Epithelial cell of esophagus (primary cell): ENCODE measurements at regions not wholly inside any gene's neighbourhood (a gene's known extent, or its start where the extent isn't known, plus 50 kb on each side); places are given as distances from the start of the nearest gene placed in this dataset.
"Not testable (repeated sequence)": the region's sequence is repeated elsewhere in the genome, so short reads cannot be mapped to it uniquely, and the experiment has no call there.

Experiments
- DNase-seq: peaks from one replicate; pipeline ENCODE4 v3.0.0; 2010; ENCODE audit warnings: low read depth
- H3K4me3 ChIP-seq: 2 replicates; pipeline ENCODE4 v1.5.1; 2011; ENCODE audit warnings: mild to moderate bottlenecking, low read length, control low read depth
- CTCF ChIP-seq: IDR thresholded peaks from 2 replicates; pipeline ENCODE4 v1.5.1; 2011; ENCODE audit warnings: low read depth, mild to moderate bottlenecking, low read length, control low read depth, inconsistent platforms; ENCODE audit not compliant: insufficient read depth; ENCODE audit errors: missing control alignments

- no peak for DNase-seq
- TF ChIP-seq CTCF, result no peak
- H3K4me3 ChIP-seq, result no peak overlapping the region
Observed at GRCh38 chr5:124884114-124884513, 137.7 kb upstream of the ZNF608 start.

- no peak for DNase-seq
- no peak for TF ChIP-seq CTCF
- H3K4me3 ChIP-seq, result no peak overlapping the region
Observed at GRCh38 chr5:124885490-124885889, 139.1 kb upstream of the ZNF608 start.

- DNase-seq, result no peak
- no peak overlapping the region for H3K4me3 ChIP-seq
- no peak for TF ChIP-seq CTCF
Observed at GRCh38 chr5:124887223-124887622, 140.8 kb upstream of the ZNF608 start.

GRCh38 chr5:124888050-124888506, 141.6 kb upstream of the ZNF608 start:
- DNase-seq, result no peak
- H3K4me3 ChIP-seq, result no peak overlapping the region
- TF ChIP-seq CTCF, result no peak

- TF ChIP-seq CTCF, result no peak
- DNase-seq, result no peak
- no peak overlapping the region for H3K4me3 ChIP-seq
Observed at GRCh38 chr5:124888622-124889485, 142.4 kb upstream of the ZNF608 start.

GRCh38 chr5:124889486-124889825, 143.0 kb upstream of the ZNF608 start:
- DNase-seq, result peak; percentile 7
- no peak overlapping the region for H3K4me3 ChIP-seq
- no peak for TF ChIP-seq CTCF

- TF ChIP-seq CTCF, result no peak
- DNase-seq, result no peak
- H3K4me3 ChIP-seq, result no peak overlapping the region
Observed at GRCh38 chr5:124889850-124890249, 143.4 kb upstream of the ZNF608 start.

GRCh38 chr5:124890442-124890841, 144.0 kb upstream of the ZNF608 start:
- not testable (repeated sequence) for H3K4me3 ChIP-seq, DNase-seq
